CD8-positive, alpha-beta memory T cell (primary cell): ENCODE measurements at regions not wholly inside any gene's neighbourhood (a gene's known extent, or its start where the extent isn't known, plus 50 kb on each side); places are given as distances from the start of the nearest gene placed in this dataset.
"Not testable (repeated sequence)": the region's sequence is repeated elsewhere in the genome, so short reads cannot be mapped to it uniquely, and the experiment has no call there.

Experiments used
- CTCF ChIA-PET: fragments of 350-600 bp; sonication (Branson Sonifier 250); formaldehyde crosslinking; loops from one replicate; lab custom pipeline; 2021; ENCODE audit warnings: antibody characterized with exemption; lab: Charles Lee
- POLR2A ChIA-PET: fragments of 350-600 bp; sonication (Branson Sonifier 250); formaldehyde crosslinking; loops from one replicate; lab custom pipeline; 2021; ENCODE audit warnings: antibody characterized with exemption; lab: Charles Lee
- DNase-seq, 5 donors: peaks; one replicate each; pipeline versions ENCODE4 v3.0.0 to v3.0.0-alpha.2; 2020 to 2022; ENCODE audit warnings: mixed read lengths in 1 of 5
- H3K27ac ChIP-seq: one replicate; pipeline ENCODE4 v1.7.0; 2013; ENCODE audit warnings: low read depth, mild to moderate bottlenecking, low read length, moderate library complexity
- H3K27me3 ChIP-seq: 2 replicates; pipeline ENCODE4 v1.7.0; 2013; ENCODE audit warnings: low read length, mild to moderate bottlenecking; ENCODE audit not compliant: insufficient read depth, poor library complexity, severe bottlenecking
- H3K36me3 ChIP-seq: 2 replicates; pipeline ENCODE4 v1.7.0; 2013; ENCODE audit warnings: mild to moderate bottlenecking, low read length, moderate library complexity; ENCODE audit not compliant: insufficient read depth
- H3K4me1 ChIP-seq: 2 replicates; pipeline ENCODE4 v1.7.0; 2013; ENCODE audit warnings: mild to moderate bottlenecking, low read length, moderate library complexity; ENCODE audit not compliant: insufficient read depth
- H3K4me3 ChIP-seq: 2 replicates; pipeline ENCODE4 v1.7.0; 2013; ENCODE audit warnings: mild to moderate bottlenecking, low read length
- H3K9me3 ChIP-seq: 2 replicates; pipeline ENCODE4 v1.7.0; 2013; ENCODE audit warnings: mild to moderate bottlenecking, low read length
- H3K27ac Mint-ChIP-seq, 8 donors: one replicate each; pipeline ENCODE4 v1.8.0; 2020 to 2021; ENCODE audit warnings: mixed read lengths in 8 of 8, mild to moderate bottlenecking in 6 of 8, inconsistent platforms in 3 of 8, moderate library complexity in 3 of 8
- H3K27me3 Mint-ChIP-seq, 2 donors: one replicate each; pipeline ENCODE4 v1.8.0; 2020 to 2021; ENCODE audit warnings: mixed read lengths in 2 of 2, mild to moderate bottlenecking in 1 of 2, moderate library complexity in 1 of 2
- H3K36me3 Mint-ChIP-seq, 3 donors: one replicate each; pipeline ENCODE4 v1.8.0; 2020 to 2021; ENCODE audit warnings: mixed read lengths in 3 of 3, inconsistent platforms in 1 of 3, mild to moderate bottlenecking in 1 of 3
- H3K4me1 Mint-ChIP-seq, 3 donors: one replicate each; pipeline ENCODE4 v1.8.0; 2020 to 2021; ENCODE audit warnings: mixed read lengths in 3 of 3, inconsistent platforms in 1 of 3, mild to moderate bottlenecking in 1 of 3
- H3K4me3 Mint-ChIP-seq, 7 donors: one replicate each; pipeline ENCODE4 v1.8.0; 2020 to 2021; ENCODE audit warnings: mixed read lengths in 7 of 7, mild to moderate bottlenecking in 6 of 7, moderate library complexity in 4 of 7, inconsistent platforms in 2 of 7
- H3K9me3 Mint-ChIP-seq, 5 donors: one replicate each; pipeline ENCODE4 v1.8.0; 2020 to 2022; ENCODE audit warnings: mixed read lengths in 5 of 5, mild to moderate bottlenecking in 3 of 5, moderate library complexity in 2 of 5, inconsistent platforms in 1 of 5

- no peak overlapping the region for H3K4me3 Mint-ChIP-seq
Measured at GRCh38 chr1:26626994-26627393, 68.8 kb upstream of the ARID1A start.

GRCh38 chr1:26627954-26628353 lies 67.9 kb upstream of the ARID1A start:
- H3K9me3 ChIP-seq = no peaks in the 10 kb centered on the region
- Mint-ChIP-seq H3K4me1 (no peaks in the 10 kb centered on the region), H3K27me3 (no peaks in the 10 kb centered on the region), H3K27ac (no peak overlapping the region), H3K36me3 (no peaks in the 10 kb centered on the region), H3K4me3 (no peak overlapping the region), H3K9me3 (no peaks in the 10 kb centered on the region)
- no peak for DNase-seq
- no peaks in the 10 kb centered on the region for H3K27me3 ChIP-seq
- ChIA-PET POLR2A (no interaction called here), CTCF (interaction anchor here (1.9 kb wide), 1 partner anchor 160 kb away, joined by 4 read pairs; the partner anchor contains the start of gene PIGV)
- no peak overlapping the region for H3K27ac ChIP-seq
- H3K4me3 ChIP-seq = no peak overlapping the region
- H3K4me1 ChIP-seq = no peaks in the 10 kb centered on the region
- H3K36me3 ChIP-seq = no peaks in the 10 kb centered on the region

More at GRCh38 chr1:26626994-26627393, 68.8 kb upstream of the ARID1A start:
- H3K4me1 Mint-ChIP-seq = no peaks in the 10 kb centered on the region
- no peak overlapping the region for H3K4me3 ChIP-seq
- no peaks in the 10 kb centered on the region for H3K9me3 ChIP-seq
- ChIA-PET POLR2A (interaction anchor here (0.6 to 0.7 kb wide), 2 partner anchors 66 to 72 kb away, joined by 3 to 7 read pairs; no protein-coding TSS in a partner anchor), CTCF (no interaction called here)
- H3K36me3 ChIP-seq = no peaks in the 10 kb centered on the region
- no peaks in the 10 kb centered on the region for H3K4me1 ChIP-seq
- no peak overlapping the region for H3K27ac Mint-ChIP-seq
- H3K9me3 Mint-ChIP-seq = peaks cover 0 to 2% (median 0%) of the 10 kb centered on the region in 5 donors
- H3K36me3 Mint-ChIP-seq = no peaks in the 10 kb centered on the region
- no peaks in the 10 kb centered on the region for H3K27me3 ChIP-seq
- H3K27ac ChIP-seq = no peak overlapping the region
- DNase-seq = no peak
- no peaks in the 10 kb centered on the region for H3K27me3 Mint-ChIP-seq

GRCh38 chr1:26630634-26631033 lies 65.2 kb upstream of the ARID1A start:
- H3K27ac Mint-ChIP-seq = no peak overlapping the region
- Histone ChIP-seq H3K4me3 (no peak overlapping the region), H3K27ac (no peak overlapping the region), H3K36me3 (no peaks in the 10 kb centered on the region), H3K4me1 (no peaks in the 10 kb centered on the region), H3K27me3 (no peaks in the 10 kb centered on the region), H3K9me3 (no peaks in the 10 kb centered on the region)
- H3K9me3 Mint-ChIP-seq = no peaks in the 10 kb centered on the region
- no peaks in the 10 kb centered on the region for H3K27me3 Mint-ChIP-seq
- H3K4me1 Mint-ChIP-seq = no peaks in the 10 kb centered on the region
- CTCF ChIA-PET = interaction anchor here (1.2 to 1.5 kb wide), 2 partner anchors 24 to 159 kb away, joined by 3 read pairs; no protein-coding TSS in a partner anchor
- H3K36me3 Mint-ChIP-seq = no peaks in the 10 kb centered on the region
- POLR2A ChIA-PET = no interaction called here
- H3K4me3 Mint-ChIP-seq = no peak overlapping the region
- DNase-seq = no peak

- H3K27ac ChIP-seq, DNase-seq, H3K4me1 Mint-ChIP-seq, CTCF ChIA-PET, H3K36me3 Mint-ChIP-seq, H3K9me3 ChIP-seq, H3K36me3 ChIP-seq, H3K9me3 Mint-ChIP-seq, H3K27me3 ChIP-seq, H3K4me3 ChIP-seq, H3K27me3 Mint-ChIP-seq, H3K4me3 Mint-ChIP-seq, H3K4me1 ChIP-seq: not testable (repeated sequence)
- H3K27ac Mint-ChIP-seq = peak overlapping the region in 1 of 8 donors; percentile 4
- POLR2A ChIA-PET = interaction anchor here (0.6 kb wide), 1 partner anchor 12 kb away, joined by 3 read pairs; no protein-coding TSS in a partner anchor
Measured at GRCh38 chr1:26635800-26636199, 60.0 kb upstream of the ARID1A start.

GRCh38 chr1:26645734-26646133 lies 50.1 kb upstream of the ARID1A start:
- Mint-ChIP-seq H3K27me3 (peaks cover 0 to 5% of the 10 kb centered on the region in 2 donors), H3K4me3 (no peak overlapping the region), H3K9me3 (no peaks in the 10 kb centered on the region), H3K36me3 (no peaks in the 10 kb centered on the region), H3K4me1 (no peaks in the 10 kb centered on the region), H3K27ac (no peak overlapping the region)
- POLR2A ChIA-PET = interaction anchor here (0.6 kb wide), 1 partner anchor 849 kb away, joined by 3 read pairs; no protein-coding TSS in a partner anchor
- H3K4me1 ChIP-seq = no peaks in the 10 kb centered on the region
- H3K9me3 ChIP-seq = no peaks in the 10 kb centered on the region
- no peaks in the 10 kb centered on the region for H3K36me3 ChIP-seq
- CTCF ChIA-PET = no interaction called here
- H3K27ac ChIP-seq = no peak overlapping the region
- no peak for DNase-seq
- H3K4me3 ChIP-seq = no peak overlapping the region
- no peaks in the 10 kb centered on the region for H3K27me3 ChIP-seq
